WTC11 (cell line): ENCODE measurements at regions not wholly inside any gene's neighbourhood (a gene's known extent, or its start where the extent isn't known, plus 50 kb on each side); places are given as distances from the start of the nearest gene placed in this dataset.

Source experiments
- ATAC-seq: fragments of 200-7000 bp; cut with Tn5 transposase; 2 replicates; pipeline ENCODE4 v1.10.0; 2021; ENCODE audit warnings: mild to moderate bottlenecking, moderate library complexity
- CTCF ChIA-PET: fragments of 300-600 bp; sonication (Branson Sonifier 250); formaldehyde crosslinking; loops from one replicate; lab custom pipeline; 2021; ENCODE audit warnings: antibody characterized with exemption; lab: Charles Lee
- POLR2A ChIA-PET: fragments of 350-600 bp; sonication (Branson Sonifier 250); formaldehyde crosslinking; loops from one replicate; lab custom pipeline; 2021; ENCODE audit warnings: antibody characterized with exemption; lab: Charles Lee
- DNase-seq: peaks from one replicate; pipeline ENCODE4 v3.0.0; 2021; ENCODE audit warnings: low spot score
- H3K27ac Mint-ChIP-seq: 2 replicates; pipeline ENCODE4 v1.8.0; 2021; ENCODE audit warnings: mixed read lengths
- H3K27me3 Mint-ChIP-seq: 2 replicates; pipeline ENCODE4 v1.8.0; 2021; ENCODE audit warnings: low read depth, mild to moderate bottlenecking, moderate library complexity, mixed read lengths
- H3K36me3 Mint-ChIP-seq: 2 replicates; pipeline ENCODE4 v1.8.0; 2021; ENCODE audit warnings: mixed read lengths
- H3K4me1 Mint-ChIP-seq: 2 replicates; pipeline ENCODE4 v1.8.0; 2022; ENCODE audit warnings: mixed read lengths
- H3K4me3 Mint-ChIP-seq: 2 replicates; pipeline ENCODE4 v1.8.0; 2021; ENCODE audit warnings: mild to moderate bottlenecking, moderate library complexity, mixed read lengths
- H3K9me3 Mint-ChIP-seq: 2 replicates; pipeline ENCODE4 v1.8.0; 2021; ENCODE audit warnings: mixed read lengths
- CBFB ChIP-seq: sonication (generic); formaldehyde crosslinking; IDR thresholded peaks from 2 replicates; pipeline ENCODE4 v1.8.1; 2022; ENCODE audit warnings: mild to moderate bottlenecking, low read depth, missing genetic modification reagents
- ELF4 ChIP-seq: sonication (generic); formaldehyde crosslinking; IDR thresholded peaks from 2 replicates; pipeline ENCODE4 v1.8.1; 2022; ENCODE audit warnings: low read depth, mild to moderate bottlenecking, moderate library complexity, missing genetic modification reagents
- JAZF1 ChIP-seq: fragments of 250-450 bp; sonication (Bioruptor Pico); IDR thresholded peaks from 2 replicates; pipeline ENCODE4 v1.9.0; 2021; ENCODE audit warnings: moderate library complexity, mild to moderate bottlenecking, inconsistent platforms
- OVOL2 ChIP-seq: fragments of 250-450 bp; sonication (Bioruptor Pico); IDR thresholded peaks from 2 replicates; pipeline ENCODE4 v1.9.0; 2021; ENCODE audit warnings: mild to moderate bottlenecking, borderline replicate concordance
- SMAD3 ChIP-seq: sonication (generic); formaldehyde crosslinking; IDR thresholded peaks from 2 replicates; pipeline ENCODE4 v1.8.0; 2022; ENCODE audit warnings: missing genetic modification reagents, mild to moderate bottlenecking, borderline replicate concordance
- TP53 ChIP-seq: sonication (generic); formaldehyde crosslinking; IDR thresholded peaks from 2 replicates; pipeline ENCODE4 v1.8.1; 2023; ENCODE audit warnings: mild to moderate bottlenecking, missing genetic modification reagents
- ZNF138 ChIP-seq: sonication (generic); formaldehyde crosslinking; conservative IDR thresholded peaks from 2 replicates; pipeline ENCODE4 v1.8.1; 2022; ENCODE audit warnings: mild to moderate bottlenecking, moderate library complexity, missing genetic modification reagents
- ZNF232 ChIP-seq: sonication (generic); formaldehyde crosslinking; IDR thresholded peaks from 2 replicates; pipeline ENCODE4 v1.8.0; 2022; ENCODE audit warnings: mild to moderate bottlenecking, missing genetic modification reagents
- ZNF263 ChIP-seq: sonication (generic); formaldehyde crosslinking; IDR thresholded peaks from 2 replicates; pipeline ENCODE4 v1.8.1; 2022; ENCODE audit warnings: low read depth, mild to moderate bottlenecking, moderate library complexity, missing genetic modification reagents
- ZNF396 ChIP-seq: fragments of 250-450 bp; sonication (Bioruptor Pico); IDR thresholded peaks from 2 replicates; pipeline ENCODE4 v1.8.0; 2021; ENCODE audit warnings: mild to moderate bottlenecking, moderate library complexity, borderline replicate concordance
- TF ChIP-seq, protein P1 (sequence below): fragments of 250-450 bp; sonication (Bioruptor Pico); IDR thresholded peaks from 2 replicates; pipeline ENCODE4 v1.9.0; 2021; ENCODE audit warnings: mild to moderate bottlenecking, borderline replicate concordance
- TF ChIP-seq, protein P2 (sequence below): sonication (generic); formaldehyde crosslinking; IDR thresholded peaks from 2 replicates; pipeline ENCODE4 v1.8.1; 2023; ENCODE audit warnings: mild to moderate bottlenecking, missing genetic modification reagents, borderline replicate concordance
- TF ChIP-seq, protein P3 (sequence below): sonication (generic); formaldehyde crosslinking; conservative IDR thresholded peaks from 2 replicates; pipeline ENCODE4 v1.8.1; 2023; ENCODE audit warnings: mild to moderate bottlenecking, low read depth, missing genetic modification reagents, moderate library complexity
- TF ChIP-seq, protein P4 (sequence below): sonication (generic); formaldehyde crosslinking; IDR thresholded peaks from 2 replicates; pipeline ENCODE4 v1.8.1; 2023; ENCODE audit warnings: mild to moderate bottlenecking, missing genetic modification reagents
- TF ChIP-seq, protein P5 (sequence below): sonication (generic); formaldehyde crosslinking; IDR thresholded peaks from 2 replicates; pipeline ENCODE4 v1.8.0; 2023; ENCODE audit warnings: missing genetic modification reagents, mild to moderate bottlenecking, borderline replicate concordance
- TF ChIP-seq, protein P6 (sequence below): sonication (generic); formaldehyde crosslinking; IDR thresholded peaks from 2 replicates; pipeline ENCODE4 v1.8.1; 2022; ENCODE audit warnings: mild to moderate bottlenecking, missing genetic modification reagents, moderate library complexity, borderline replicate concordance

DNA sequence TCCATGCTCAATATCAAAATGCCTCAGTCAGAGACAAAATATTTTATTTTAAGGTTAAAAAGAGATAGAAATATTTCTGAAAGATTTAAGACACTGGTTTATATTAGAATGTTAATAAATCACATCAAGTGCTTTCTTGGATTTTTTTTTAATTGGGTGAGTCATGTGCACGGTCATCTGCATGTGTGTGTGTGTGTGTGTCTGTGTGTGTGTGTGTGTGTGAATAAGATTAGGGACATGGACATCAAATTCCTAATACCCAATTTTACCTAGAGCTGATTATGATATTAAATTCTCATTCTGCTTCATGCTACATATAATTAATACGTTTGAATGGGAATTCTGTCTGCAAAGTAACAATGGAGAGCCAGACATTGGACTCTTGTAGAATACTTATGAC, 122.9 kb downstream of the BASP1 start:
- H3K4me1 Mint-ChIP-seq, result 0 out of 2 replicates have a peak, but pooled peaks cover 4% of the 10 kb centered on the region
- CTCF ChIA-PET, result no interaction called here
- no peak overlapping the region for H3K27ac Mint-ChIP-seq
- peaks cover 29% of the 10 kb centered on the region for H3K9me3 Mint-ChIP-seq
- ATAC-seq (no peak), DNase-seq (no peak)
- no peaks in the 10 kb centered on the region for H3K27me3 Mint-ChIP-seq
- peaks cover 19% of the 10 kb centered on the region for H3K36me3 Mint-ChIP-seq
- H3K4me3 Mint-ChIP-seq, result no peak overlapping the region
- POLR2A ChIA-PET, result no interaction called here
- TF ChIP-seq, protein P1, sequence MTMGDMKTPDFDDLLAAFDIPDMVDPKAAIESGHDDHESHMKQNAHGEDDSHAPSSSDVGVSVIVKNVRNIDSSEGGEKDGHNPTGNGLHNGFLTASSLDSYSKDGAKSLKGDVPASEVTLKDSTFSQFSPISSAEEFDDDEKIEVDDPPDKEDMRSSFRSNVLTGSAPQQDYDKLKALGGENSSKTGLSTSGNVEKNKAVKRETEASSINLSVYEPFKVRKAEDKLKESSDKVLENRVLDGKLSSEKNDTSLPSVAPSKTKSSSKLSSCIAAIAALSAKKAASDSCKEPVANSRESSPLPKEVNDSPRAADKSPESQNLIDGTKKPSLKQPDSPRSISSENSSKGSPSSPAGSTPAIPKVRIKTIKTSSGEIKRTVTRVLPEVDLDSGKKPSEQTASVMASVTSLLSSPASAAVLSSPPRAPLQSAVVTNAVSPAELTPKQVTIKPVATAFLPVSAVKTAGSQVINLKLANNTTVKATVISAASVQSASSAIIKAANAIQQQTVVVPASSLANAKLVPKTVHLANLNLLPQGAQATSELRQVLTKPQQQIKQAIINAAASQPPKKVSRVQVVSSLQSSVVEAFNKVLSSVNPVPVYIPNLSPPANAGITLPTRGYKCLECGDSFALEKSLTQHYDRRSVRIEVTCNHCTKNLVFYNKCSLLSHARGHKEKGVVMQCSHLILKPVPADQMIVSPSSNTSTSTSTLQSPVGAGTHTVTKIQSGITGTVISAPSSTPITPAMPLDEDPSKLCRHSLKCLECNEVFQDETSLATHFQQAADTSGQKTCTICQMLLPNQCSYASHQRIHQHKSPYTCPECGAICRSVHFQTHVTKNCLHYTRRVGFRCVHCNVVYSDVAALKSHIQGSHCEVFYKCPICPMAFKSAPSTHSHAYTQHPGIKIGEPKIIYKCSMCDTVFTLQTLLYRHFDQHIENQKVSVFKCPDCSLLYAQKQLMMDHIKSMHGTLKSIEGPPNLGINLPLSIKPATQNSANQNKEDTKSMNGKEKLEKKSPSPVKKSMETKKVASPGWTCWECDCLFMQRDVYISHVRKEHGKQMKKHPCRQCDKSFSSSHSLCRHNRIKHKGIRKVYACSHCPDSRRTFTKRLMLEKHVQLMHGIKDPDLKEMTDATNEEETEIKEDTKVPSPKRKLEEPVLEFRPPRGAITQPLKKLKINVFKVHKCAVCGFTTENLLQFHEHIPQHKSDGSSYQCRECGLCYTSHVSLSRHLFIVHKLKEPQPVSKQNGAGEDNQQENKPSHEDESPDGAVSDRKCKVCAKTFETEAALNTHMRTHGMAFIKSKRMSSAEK (CRISPR knock-in tag), result no peak
- TF ChIP-seq, protein P2, sequence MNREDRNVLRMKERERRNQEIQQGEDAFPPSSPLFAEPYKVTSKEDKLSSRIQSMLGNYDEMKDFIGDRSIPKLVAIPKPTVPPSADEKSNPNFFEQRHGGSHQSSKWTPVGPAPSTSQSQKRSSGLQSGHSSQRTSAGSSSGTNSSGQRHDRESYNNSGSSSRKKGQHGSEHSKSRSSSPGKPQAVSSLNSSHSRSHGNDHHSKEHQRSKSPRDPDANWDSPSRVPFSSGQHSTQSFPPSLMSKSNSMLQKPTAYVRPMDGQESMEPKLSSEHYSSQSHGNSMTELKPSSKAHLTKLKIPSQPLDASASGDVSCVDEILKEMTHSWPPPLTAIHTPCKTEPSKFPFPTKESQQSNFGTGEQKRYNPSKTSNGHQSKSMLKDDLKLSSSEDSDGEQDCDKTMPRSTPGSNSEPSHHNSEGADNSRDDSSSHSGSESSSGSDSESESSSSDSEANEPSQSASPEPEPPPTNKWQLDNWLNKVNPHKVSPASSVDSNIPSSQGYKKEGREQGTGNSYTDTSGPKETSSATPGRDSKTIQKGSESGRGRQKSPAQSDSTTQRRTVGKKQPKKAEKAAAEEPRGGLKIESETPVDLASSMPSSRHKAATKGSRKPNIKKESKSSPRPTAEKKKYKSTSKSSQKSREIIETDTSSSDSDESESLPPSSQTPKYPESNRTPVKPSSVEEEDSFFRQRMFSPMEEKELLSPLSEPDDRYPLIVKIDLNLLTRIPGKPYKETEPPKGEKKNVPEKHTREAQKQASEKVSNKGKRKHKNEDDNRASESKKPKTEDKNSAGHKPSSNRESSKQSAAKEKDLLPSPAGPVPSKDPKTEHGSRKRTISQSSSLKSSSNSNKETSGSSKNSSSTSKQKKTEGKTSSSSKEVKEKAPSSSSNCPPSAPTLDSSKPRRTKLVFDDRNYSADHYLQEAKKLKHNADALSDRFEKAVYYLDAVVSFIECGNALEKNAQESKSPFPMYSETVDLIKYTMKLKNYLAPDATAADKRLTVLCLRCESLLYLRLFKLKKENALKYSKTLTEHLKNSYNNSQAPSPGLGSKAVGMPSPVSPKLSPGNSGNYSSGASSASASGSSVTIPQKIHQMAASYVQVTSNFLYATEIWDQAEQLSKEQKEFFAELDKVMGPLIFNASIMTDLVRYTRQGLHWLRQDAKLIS, result no peak
- TF ChIP-seq, protein P3, sequence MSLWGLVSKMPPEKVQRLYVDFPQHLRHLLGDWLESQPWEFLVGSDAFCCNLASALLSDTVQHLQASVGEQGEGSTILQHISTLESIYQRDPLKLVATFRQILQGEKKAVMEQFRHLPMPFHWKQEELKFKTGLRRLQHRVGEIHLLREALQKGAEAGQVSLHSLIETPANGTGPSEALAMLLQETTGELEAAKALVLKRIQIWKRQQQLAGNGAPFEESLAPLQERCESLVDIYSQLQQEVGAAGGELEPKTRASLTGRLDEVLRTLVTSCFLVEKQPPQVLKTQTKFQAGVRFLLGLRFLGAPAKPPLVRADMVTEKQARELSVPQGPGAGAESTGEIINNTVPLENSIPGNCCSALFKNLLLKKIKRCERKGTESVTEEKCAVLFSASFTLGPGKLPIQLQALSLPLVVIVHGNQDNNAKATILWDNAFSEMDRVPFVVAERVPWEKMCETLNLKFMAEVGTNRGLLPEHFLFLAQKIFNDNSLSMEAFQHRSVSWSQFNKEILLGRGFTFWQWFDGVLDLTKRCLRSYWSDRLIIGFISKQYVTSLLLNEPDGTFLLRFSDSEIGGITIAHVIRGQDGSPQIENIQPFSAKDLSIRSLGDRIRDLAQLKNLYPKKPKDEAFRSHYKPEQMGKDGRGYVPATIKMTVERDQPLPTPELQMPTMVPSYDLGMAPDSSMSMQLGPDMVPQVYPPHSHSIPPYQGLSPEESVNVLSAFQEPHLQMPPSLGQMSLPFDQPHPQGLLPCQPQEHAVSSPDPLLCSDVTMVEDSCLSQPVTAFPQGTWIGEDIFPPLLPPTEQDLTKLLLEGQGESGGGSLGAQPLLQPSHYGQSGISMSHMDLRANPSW (CRISPR knock-in tag), result no peak
- no peak for TF ChIP-seq ZNF396
- TF ChIP-seq ELF4, result no peak
- no peak for TF ChIP-seq TP53 (CRISPR knock-in tag)
- TF ChIP-seq, protein P4, sequence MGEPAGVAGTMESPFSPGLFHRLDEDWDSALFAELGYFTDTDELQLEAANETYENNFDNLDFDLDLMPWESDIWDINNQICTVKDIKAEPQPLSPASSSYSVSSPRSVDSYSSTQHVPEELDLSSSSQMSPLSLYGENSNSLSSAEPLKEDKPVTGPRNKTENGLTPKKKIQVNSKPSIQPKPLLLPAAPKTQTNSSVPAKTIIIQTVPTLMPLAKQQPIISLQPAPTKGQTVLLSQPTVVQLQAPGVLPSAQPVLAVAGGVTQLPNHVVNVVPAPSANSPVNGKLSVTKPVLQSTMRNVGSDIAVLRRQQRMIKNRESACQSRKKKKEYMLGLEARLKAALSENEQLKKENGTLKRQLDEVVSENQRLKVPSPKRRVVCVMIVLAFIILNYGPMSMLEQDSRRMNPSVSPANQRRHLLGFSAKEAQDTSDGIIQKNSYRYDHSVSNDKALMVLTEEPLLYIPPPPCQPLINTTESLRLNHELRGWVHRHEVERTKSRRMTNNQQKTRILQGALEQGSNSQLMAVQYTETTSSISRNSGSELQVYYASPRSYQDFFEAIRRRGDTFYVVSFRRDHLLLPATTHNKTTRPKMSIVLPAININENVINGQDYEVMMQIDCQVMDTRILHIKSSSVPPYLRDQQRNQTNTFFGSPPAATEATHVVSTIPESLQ (CRISPR knock-in tag), result no peak
- no peak for TF ChIP-seq ZNF138 (CRISPR knock-in tag)
- TF ChIP-seq ZNF232 (CRISPR knock-in tag), result no peak
- TF ChIP-seq OVOL2 (CRISPR knock-in tag), result no peak
- TF ChIP-seq, protein P5, sequence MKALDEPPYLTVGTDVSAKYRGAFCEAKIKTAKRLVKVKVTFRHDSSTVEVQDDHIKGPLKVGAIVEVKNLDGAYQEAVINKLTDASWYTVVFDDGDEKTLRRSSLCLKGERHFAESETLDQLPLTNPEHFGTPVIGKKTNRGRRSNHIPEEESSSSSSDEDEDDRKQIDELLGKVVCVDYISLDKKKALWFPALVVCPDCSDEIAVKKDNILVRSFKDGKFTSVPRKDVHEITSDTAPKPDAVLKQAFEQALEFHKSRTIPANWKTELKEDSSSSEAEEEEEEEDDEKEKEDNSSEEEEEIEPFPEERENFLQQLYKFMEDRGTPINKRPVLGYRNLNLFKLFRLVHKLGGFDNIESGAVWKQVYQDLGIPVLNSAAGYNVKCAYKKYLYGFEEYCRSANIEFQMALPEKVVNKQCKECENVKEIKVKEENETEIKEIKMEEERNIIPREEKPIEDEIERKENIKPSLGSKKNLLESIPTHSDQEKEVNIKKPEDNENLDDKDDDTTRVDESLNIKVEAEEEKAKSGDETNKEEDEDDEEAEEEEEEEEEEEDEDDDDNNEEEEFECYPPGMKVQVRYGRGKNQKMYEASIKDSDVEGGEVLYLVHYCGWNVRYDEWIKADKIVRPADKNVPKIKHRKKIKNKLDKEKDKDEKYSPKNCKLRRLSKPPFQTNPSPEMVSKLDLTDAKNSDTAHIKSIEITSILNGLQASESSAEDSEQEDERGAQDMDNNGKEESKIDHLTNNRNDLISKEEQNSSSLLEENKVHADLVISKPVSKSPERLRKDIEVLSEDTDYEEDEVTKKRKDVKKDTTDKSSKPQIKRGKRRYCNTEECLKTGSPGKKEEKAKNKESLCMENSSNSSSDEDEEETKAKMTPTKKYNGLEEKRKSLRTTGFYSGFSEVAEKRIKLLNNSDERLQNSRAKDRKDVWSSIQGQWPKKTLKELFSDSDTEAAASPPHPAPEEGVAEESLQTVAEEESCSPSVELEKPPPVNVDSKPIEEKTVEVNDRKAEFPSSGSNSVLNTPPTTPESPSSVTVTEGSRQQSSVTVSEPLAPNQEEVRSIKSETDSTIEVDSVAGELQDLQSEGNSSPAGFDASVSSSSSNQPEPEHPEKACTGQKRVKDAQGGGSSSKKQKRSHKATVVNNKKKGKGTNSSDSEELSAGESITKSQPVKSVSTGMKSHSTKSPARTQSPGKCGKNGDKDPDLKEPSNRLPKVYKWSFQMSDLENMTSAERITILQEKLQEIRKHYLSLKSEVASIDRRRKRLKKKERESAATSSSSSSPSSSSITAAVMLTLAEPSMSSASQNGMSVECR (CRISPR knock-in tag), result no peak
- no peak for TF ChIP-seq SMAD3 (CRISPR knock-in tag)
- TF ChIP-seq, protein P6, sequence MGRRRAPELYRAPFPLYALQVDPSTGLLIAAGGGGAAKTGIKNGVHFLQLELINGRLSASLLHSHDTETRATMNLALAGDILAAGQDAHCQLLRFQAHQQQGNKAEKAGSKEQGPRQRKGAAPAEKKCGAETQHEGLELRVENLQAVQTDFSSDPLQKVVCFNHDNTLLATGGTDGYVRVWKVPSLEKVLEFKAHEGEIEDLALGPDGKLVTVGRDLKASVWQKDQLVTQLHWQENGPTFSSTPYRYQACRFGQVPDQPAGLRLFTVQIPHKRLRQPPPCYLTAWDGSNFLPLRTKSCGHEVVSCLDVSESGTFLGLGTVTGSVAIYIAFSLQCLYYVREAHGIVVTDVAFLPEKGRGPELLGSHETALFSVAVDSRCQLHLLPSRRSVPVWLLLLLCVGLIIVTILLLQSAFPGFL (CRISPR knock-in tag), result no peak
- TF ChIP-seq CBFB (CRISPR knock-in tag), result no peak
- TF ChIP-seq JAZF1, result no peak
- no peak for TF ChIP-seq ZNF263 (CRISPR knock-in tag)
